Esophagus squamous epithelium (tissue), 5 donors: ENCODE measurements at regions not wholly inside any gene's neighbourhood (a gene's known extent, or its start where the extent isn't known, plus 50 kb on each side); places are given as distances from the start of the nearest gene placed in this dataset.

Experiments used
- DNase-seq: peaks from one replicate; lab custom pipeline; 2025; lab: John Stamatoyannopoulos, UW
- H3K27ac ChIP-seq, 4 donors: fragments of 200-600 bp; sonication (generic); one replicate each; pipeline ENCODE4 v1.5.1; 2016 to 2019; ENCODE audit warnings: mild to moderate bottlenecking in 1 of 4
- H3K27me3 ChIP-seq, 4 donors: fragments of 200-600 bp; sonication (generic); 1 replicate in 3 of 4; 2 replicates in 1 of 4; pipeline versions ENCODE4 v1.5.1 to v1.6.0; 2017 to 2021; ENCODE audit warnings: antibody characterized with exemption in 1 of 4
- H3K36me3 ChIP-seq, 3 donors: fragments of 200-600 bp; sonication (generic); one replicate each; pipeline ENCODE4 v1.5.1; 2016 to 2019
- H3K4me1 ChIP-seq, 3 donors: fragments of 200-600 bp; sonication (generic); one replicate each; pipeline ENCODE4 v1.5.1; 2017 to 2019
- H3K4me3 ChIP-seq, 4 donors: fragments of 200-600 bp; sonication (generic); 1 replicate in 3 of 4; 2 replicates in 1 of 4; pipeline ENCODE4 v1.5.1; 2016 to 2019; ENCODE audit warnings: mild to moderate bottlenecking in 2 of 4, moderate library complexity in 1 of 4
- H3K9me3 ChIP-seq, 3 donors: fragments of 200-600 bp; sonication (generic); one replicate each; pipeline ENCODE4 v1.5.1; 2016 to 2019
- POLR2A ChIP-seq, 4 donors: fragments of 450-650 bp; IDR thresholded peaks; one replicate each; pipeline ENCODE4 v1.6.1; 2017; ENCODE audit warnings: antibody characterized with exemption in 4 of 4, mild to moderate bottlenecking in 4 of 4, moderate library complexity in 3 of 4
- WGBS, 2 donors: methylation state at CpG; one replicate each; pipeline ENCODE4 v1.1.5; 2018; 5-methylcytosine and 5-hydroxymethylcytosine counted together
- intact Hi-C: fragments of 100-400 bp; cut with DNase I; formaldehyde crosslinking; loops from one replicate; pipeline ENCODE4 v1.15.0; 2022
- TF ChIP-seq, protein P1 (sequence below), 6 experiments: fragments of 450-650 bp in 4 of 6; fragments of 200-600 bp in 2 of 6; sonication (generic) in 2 of 6; IDR thresholded peaks; one replicate each; pipeline ENCODE4 v1.5.1; 2016 to 2019; ENCODE audit warnings: antibody characterized with exemption in 6 of 6, mild to moderate bottlenecking in 4 of 6, moderate library complexity in 4 of 6
- donor health status: DM: yes; HTN: yes; CAD: no.

GRCh38 chr11:69560141-69560790 is 78.8 kb downstream of the LINC01488 start:
- H3K9me3 ChIP-seq, result no peaks in the 10 kb centered on the region
- DNase-seq, result no peak
- H3K27me3 ChIP-seq, result no peaks in the 10 kb centered on the region
- TF ChIP-seq, protein P1, sequence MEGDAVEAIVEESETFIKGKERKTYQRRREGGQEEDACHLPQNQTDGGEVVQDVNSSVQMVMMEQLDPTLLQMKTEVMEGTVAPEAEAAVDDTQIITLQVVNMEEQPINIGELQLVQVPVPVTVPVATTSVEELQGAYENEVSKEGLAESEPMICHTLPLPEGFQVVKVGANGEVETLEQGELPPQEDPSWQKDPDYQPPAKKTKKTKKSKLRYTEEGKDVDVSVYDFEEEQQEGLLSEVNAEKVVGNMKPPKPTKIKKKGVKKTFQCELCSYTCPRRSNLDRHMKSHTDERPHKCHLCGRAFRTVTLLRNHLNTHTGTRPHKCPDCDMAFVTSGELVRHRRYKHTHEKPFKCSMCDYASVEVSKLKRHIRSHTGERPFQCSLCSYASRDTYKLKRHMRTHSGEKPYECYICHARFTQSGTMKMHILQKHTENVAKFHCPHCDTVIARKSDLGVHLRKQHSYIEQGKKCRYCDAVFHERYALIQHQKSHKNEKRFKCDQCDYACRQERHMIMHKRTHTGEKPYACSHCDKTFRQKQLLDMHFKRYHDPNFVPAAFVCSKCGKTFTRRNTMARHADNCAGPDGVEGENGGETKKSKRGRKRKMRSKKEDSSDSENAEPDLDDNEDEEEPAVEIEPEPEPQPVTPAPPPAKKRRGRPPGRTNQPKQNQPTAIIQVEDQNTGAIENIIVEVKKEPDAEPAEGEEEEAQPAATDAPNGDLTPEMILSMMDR (IDR thresholded peaks at IDR 0.05), result no peak
- no peak for TF ChIP-seq POLR2A (IDR thresholded peaks at IDR 0.05)
- WGBS, 2 donors, result 86 to 88% methylated on average over 4 of the region's 4 CpGs
- no peaks in the 10 kb centered on the region for H3K36me3 ChIP-seq
- intact Hi-C loops, result no loop called here
- H3K4me3 ChIP-seq, result no peak overlapping the region
- H3K4me1 ChIP-seq, result no peaks in the 10 kb centered on the region
- no peak overlapping the region for H3K27ac ChIP-seq

DNA sequence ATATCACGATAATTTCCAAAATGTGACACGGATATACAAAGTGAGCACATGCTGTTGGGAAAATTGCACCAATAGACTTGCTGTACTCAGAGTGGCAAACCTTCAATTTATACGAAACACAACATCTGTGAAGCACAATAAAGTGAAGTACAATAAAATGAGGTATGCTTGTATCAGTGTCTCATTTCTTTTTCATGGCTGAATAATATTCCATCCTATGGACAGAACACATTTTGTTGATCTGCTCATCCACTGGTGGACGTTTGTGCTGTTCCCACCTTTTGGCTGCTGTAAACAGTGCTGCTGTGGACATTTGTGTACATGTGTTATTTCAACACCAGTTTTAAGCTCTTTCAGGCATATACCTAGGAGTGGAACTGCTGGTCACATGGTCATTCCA is 78.7 kb upstream of the CCND1 start:
- H3K9me3 ChIP-seq, result no peaks in the 10 kb centered on the region
- H3K4me3 ChIP-seq, result no peak overlapping the region
- no peak for DNase-seq
- H3K4me1 ChIP-seq, result no peaks in the 10 kb centered on the region
- H3K27ac ChIP-seq, result no peak overlapping the region
- H3K27me3 ChIP-seq, result no peaks in the 10 kb centered on the region
- 85% methylated on average over 4 of the region's 4 CpGs for WGBS, 2 donors
- no peak for TF ChIP-seq POLR2A (IDR thresholded peaks at IDR 0.05)
- TF ChIP-seq, protein P1 (IDR thresholded peaks at IDR 0.05), result no peak
- intact Hi-C loops, result no loop called here
- no peaks in the 10 kb centered on the region for H3K36me3 ChIP-seq

GRCh38 chr11:69562816-69563215 is 78.1 kb upstream of the CCND1 start:
- Histone ChIP-seq H3K9me3 (no peaks in the 10 kb centered on the region), H3K27me3 (no peaks in the 10 kb centered on the region), H3K4me1 (no peaks in the 10 kb centered on the region), H3K36me3 (no peaks in the 10 kb centered on the region), H3K4me3 (no peak overlapping the region), H3K27ac (no peak overlapping the region)
- TF ChIP-seq, protein P1 (IDR thresholded peaks at IDR 0.05), result no peak
- no peak for TF ChIP-seq POLR2A (IDR thresholded peaks at IDR 0.05)
- intact Hi-C loops, result no loop called here
- 100% methylated on average over 1 of the region's 4 CpGs; no CpG with 5 or more reads in 1 of the 2 donors for WGBS, 2 donors
- DNase-seq, result no peak

DNA sequence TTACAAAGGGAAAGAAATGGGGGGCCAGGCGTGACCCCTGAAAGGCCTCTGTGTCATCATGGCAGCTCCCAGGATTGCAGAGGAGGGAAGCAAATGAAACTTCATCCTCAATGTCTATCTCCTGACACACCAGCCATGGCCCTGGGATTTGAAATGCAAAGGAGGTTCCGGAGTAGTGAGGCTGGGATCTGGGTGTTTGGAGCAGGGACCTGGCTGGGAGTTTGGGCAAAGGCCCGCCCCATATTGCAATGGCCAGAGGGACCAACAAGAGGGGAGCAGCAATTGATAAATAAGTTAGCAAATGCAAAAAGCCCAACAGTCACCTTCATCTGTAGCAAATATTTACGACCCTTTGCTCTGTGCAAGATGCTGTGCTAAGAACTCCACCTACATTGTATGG is 77.7 kb upstream of the CCND1 start:
- Histone ChIP-seq H3K4me1 (no peaks in the 10 kb centered on the region), H3K9me3 (no peaks in the 10 kb centered on the region), H3K27me3 (no peaks in the 10 kb centered on the region), H3K36me3 (no peaks in the 10 kb centered on the region), H3K4me3 (no peak overlapping the region), H3K27ac (no peak overlapping the region)
- DNase-seq, result no peak
- intact Hi-C loops, result no loop called here
- 83 to 93% methylated on average over 4 of the region's 4 CpGs for WGBS, 2 donors
- TF ChIP-seq POLR2A (IDR thresholded peaks at IDR 0.05), result no peak
- TF ChIP-seq, protein P1 (IDR thresholded peaks at IDR 0.05), result no peak

DNA sequence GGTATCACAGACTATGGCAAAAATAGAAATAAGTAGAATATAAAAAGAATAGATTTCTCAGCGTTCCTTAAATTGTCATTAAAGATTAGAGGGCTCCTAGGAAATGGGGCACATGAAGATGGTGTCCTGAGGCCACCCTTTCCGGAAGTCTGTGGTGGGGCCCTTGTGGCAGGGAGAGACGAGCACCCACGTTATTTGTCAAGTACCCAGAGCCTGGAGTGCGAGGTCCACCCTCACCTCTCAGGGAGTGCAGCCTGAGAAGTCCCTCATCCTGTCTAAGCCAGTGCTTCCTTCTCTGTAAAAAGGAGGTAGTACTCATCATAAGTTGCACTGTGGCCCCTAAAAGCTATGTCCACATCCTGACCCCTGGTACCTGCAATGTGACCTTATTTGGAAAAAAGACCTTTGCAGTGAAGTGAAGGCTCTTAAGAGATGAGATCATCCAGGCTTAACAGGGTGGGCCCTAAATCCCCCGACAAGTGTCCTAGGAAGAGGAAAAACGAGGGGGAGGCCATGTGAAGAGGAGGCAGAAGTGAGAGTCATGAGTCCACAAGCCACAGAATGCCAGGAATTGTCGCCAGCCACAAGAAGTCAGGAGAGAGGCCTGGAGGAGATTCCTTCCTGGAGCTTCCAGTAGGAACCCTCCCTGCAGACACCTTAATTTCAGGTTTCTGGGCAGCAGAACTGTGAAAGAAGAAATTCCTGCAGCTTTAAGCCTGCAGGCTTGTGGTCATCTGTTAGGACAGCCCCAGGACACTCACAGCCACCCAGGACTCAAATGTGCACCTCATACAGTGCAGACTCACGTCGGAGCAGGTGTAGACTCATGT is 76.8 kb upstream of the CCND1 start:
- no peak for TF ChIP-seq POLR2A (IDR thresholded peaks at IDR 0.05)
- TF ChIP-seq, protein P1 (IDR thresholded peaks at IDR 0.05), result no peak
- Histone ChIP-seq H3K4me1 (no peaks in the 10 kb centered on the region), H3K27ac (no peak overlapping the region), H3K27me3 (no peaks in the 10 kb centered on the region), H3K4me3 (no peak overlapping the region), H3K36me3 (no peaks in the 10 kb centered on the region), H3K9me3 (no peaks in the 10 kb centered on the region)
- DNase-seq, result no peak
- intact Hi-C loops, result no loop called here
- 66 to 72% methylated on average over 7 to 9 of the region's 10 CpGs for WGBS, 2 donors
